ENCODE measurements at regions not wholly inside any gene's neighbourhood (a gene's known extent, or its start where the extent isn't known, plus 50 kb on each side); places are given as distances from the start of the nearest gene placed in this dataset.

DNA sequence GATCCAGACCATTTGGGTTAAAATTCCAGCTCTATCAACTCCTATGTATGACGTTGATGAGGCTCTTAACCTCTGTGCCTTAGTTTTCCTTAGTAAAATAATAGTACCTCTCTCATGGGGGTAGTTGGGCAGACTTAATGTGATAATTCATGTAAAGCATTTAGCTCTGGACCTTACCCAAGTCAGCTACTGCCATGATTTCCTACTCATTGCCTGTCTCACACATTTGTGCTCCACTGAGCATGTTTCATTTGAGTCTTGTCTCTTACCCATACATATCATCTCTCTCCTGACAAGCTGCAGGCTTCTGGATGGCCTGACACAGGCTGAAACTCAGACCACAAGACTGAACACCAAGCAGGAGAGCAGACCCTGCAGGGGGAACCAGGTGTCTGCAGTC lies 77.7 kb upstream of the ZBTB40 start:
- Mint-ChIP-seq H3K36me3 (ENCODE audit: low read depth) (no peaks in the 10 kb centered on the region), H3K27ac (no peak overlapping the region), H3K9me3 (no peaks in the 10 kb centered on the region), H3K4me1 (no peaks in the 10 kb centered on the region), H3K4me3 (no peak overlapping the region), H3K27me3 (peaks cover 9% of the 10 kb centered on the region)
- no peak for ATAC-seq
- no peak for DNase-seq

GRCh38 chr1:22375601-22376000 lies 76.0 kb upstream of the ZBTB40 start:
- no peak overlapping the region for H3K4me3 Mint-ChIP-seq
- no peak for DNase-seq
- ATAC-seq = no peak
- no peaks in the 10 kb centered on the region for H3K4me1 Mint-ChIP-seq
- no peaks in the 10 kb centered on the region for H3K9me3 Mint-ChIP-seq
- no peak overlapping the region for H3K27ac Mint-ChIP-seq
- H3K36me3 Mint-ChIP-seq (ENCODE audit: low read depth) = no peaks in the 10 kb centered on the region
- H3K27me3 Mint-ChIP-seq = peaks cover 2% of the 10 kb centered on the region

DNA sequence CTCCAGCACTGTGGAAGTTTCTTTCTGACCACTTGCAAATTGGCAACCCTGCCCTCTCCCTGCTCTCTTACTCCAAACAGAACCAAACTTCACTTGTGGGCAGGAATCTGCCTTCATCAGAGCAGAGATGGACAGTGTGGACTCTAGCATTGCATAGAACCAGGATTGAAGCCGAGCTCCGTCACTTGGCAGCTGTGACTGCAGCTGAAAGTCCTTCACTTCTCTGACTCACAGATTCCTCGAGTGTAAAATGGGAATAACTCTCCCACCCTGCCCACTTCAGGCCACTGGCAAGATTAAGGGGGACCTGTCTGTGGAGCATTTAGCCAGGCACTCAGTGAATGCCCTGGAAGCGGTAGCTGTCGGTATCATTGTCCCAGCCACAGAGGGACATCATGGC lies 75.7 kb upstream of the ZBTB40 start:
- no peaks in the 10 kb centered on the region for H3K9me3 Mint-ChIP-seq
- no peaks in the 10 kb centered on the region for H3K4me1 Mint-ChIP-seq
- no peak overlapping the region for H3K4me3 Mint-ChIP-seq
- ATAC-seq (no peak), DNase-seq (no peak)
- no peak overlapping the region for H3K27ac Mint-ChIP-seq
- H3K36me3 Mint-ChIP-seq (ENCODE audit: low read depth) = no peaks in the 10 kb centered on the region
- peaks cover 5% of the 10 kb centered on the region for H3K27me3 Mint-ChIP-seq

GRCh38 chr1:22376546-22376945 lies 75.1 kb upstream of the ZBTB40 start:
- H3K4me3 Mint-ChIP-seq = no peak overlapping the region
- H3K36me3 Mint-ChIP-seq (ENCODE audit: low read depth) = no peaks in the 10 kb centered on the region
- ATAC-seq (no peak), DNase-seq (no peak)
- no peaks in the 10 kb centered on the region for H3K9me3 Mint-ChIP-seq
- H3K27me3 Mint-ChIP-seq = peaks cover 6% of the 10 kb centered on the region
- no peaks in the 10 kb centered on the region for H3K4me1 Mint-ChIP-seq
- no peak overlapping the region for H3K27ac Mint-ChIP-seq

DNA sequence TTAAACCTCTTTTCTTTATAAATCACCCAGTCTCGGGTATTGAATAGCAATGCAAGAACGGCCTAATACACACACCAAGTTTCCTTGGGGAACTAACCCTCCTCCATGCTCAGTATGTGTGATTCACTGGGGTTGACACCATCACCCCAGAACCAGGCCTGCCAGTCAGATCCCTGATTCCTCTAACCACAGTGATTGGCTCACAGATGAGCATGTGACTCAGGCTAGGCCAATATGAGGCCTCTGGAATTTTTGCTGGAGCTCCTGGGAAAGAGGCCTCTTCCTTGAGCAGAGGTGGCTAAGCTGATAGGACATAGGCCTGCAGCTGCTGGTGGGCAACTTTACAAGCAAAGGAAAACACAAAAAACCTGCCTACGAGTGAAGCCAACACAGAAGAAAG lies 74.7 kb upstream of the ZBTB40 start:
- no peak for DNase-seq
- ATAC-seq = no peak
- peaks cover 7% of the 10 kb centered on the region for H3K27me3 Mint-ChIP-seq
- no peak overlapping the region for H3K27ac Mint-ChIP-seq
- no peaks in the 10 kb centered on the region for H3K9me3 Mint-ChIP-seq
- H3K4me3 Mint-ChIP-seq = no peak overlapping the region
- H3K4me1 Mint-ChIP-seq = no peaks in the 10 kb centered on the region
- no peaks in the 10 kb centered on the region for H3K36me3 Mint-ChIP-seq (ENCODE audit: low read depth)

DNA sequence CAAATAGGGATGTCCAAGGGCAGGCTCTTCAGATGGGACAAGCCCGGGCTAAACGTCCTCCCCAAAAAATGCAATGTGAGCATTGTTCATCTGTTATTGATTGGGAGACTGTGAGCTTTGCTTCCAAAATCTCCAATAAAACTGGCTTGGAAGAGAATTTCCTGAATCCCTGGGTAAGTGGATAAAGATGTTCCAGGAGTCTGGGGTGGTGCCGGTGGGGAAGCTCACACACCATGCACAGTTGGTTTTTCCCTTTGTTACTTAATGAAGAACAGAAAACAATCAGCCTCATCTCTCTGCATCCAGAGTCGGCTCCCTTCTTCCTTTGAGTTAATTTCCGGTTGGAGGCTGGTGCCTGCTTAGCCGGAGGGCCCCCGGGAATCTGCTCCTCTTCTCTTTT lies 72.1 kb upstream of the ZBTB40 start:
- Mint-ChIP-seq H3K4me1 (no peaks in the 10 kb centered on the region), H3K36me3 (ENCODE audit: low read depth) (no peaks in the 10 kb centered on the region), H3K27ac (no peak overlapping the region), H3K4me3 (no peak overlapping the region), H3K9me3 (no peaks in the 10 kb centered on the region), H3K27me3 (peaks cover 11% of the 10 kb centered on the region)
- DNase-seq (no peak), ATAC-seq (no peak)

DNA sequence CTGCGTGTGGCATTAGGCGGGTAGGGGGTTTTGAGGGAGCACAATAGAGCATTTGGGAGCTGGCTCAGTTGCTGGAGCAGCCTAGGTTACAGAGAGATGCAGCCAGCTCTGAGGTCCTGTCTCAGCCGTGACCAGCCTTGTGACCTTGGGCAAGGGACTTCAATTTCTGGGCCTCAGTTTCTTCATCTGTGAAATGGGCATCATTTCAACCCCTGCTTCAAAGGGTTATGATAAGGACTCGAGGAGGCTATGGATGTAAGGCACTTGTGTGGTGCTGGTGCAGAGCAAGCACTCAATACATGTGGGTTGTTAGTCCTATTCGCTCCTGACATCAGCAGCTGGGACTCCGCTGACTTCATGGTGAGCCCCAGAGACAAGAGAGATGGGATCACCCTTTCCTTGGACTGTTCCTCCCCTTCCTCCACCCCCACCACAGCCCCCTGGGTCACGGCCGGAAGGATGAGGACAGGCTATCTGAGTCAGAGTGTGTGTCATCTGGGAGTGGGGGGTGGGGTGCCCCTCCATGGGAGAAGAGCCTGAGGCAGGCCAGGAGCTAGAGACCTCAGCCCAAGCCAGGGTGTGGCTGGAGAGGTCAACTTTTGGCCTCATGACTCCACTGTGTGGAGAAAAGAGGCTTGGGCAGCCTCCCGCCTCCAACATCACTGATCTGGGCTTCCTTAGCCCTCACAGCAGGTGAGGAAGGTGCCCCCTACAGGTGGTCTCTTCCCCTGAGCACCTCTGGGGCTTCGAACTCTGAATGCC lies 71.4 kb upstream of the ZBTB40 start:
- ATAC-seq (no peak), DNase-seq (no peak)
- no peak overlapping the region for H3K4me3 Mint-ChIP-seq
- H3K9me3 Mint-ChIP-seq = no peaks in the 10 kb centered on the region
- no peaks in the 10 kb centered on the region for H3K36me3 Mint-ChIP-seq (ENCODE audit: low read depth)
- H3K4me1 Mint-ChIP-seq = no peaks in the 10 kb centered on the region
- peaks cover 11% of the 10 kb centered on the region for H3K27me3 Mint-ChIP-seq
- H3K27ac Mint-ChIP-seq = no peak overlapping the region

- Mint-ChIP-seq H3K36me3 (ENCODE audit: low read depth) (no peaks in the 10 kb centered on the region), H3K9me3 (no peaks in the 10 kb centered on the region), H3K4me3 (no peak overlapping the region), H3K4me1 (no peaks in the 10 kb centered on the region), H3K27ac (no peak overlapping the region), H3K27me3 (peaks cover 26% of the 10 kb centered on the region)
- no peak for DNase-seq
- no peak for ATAC-seq
Measured at GRCh38 chr1:22383526-22384294, 67.9 kb upstream of the ZBTB40 start.

DNA sequence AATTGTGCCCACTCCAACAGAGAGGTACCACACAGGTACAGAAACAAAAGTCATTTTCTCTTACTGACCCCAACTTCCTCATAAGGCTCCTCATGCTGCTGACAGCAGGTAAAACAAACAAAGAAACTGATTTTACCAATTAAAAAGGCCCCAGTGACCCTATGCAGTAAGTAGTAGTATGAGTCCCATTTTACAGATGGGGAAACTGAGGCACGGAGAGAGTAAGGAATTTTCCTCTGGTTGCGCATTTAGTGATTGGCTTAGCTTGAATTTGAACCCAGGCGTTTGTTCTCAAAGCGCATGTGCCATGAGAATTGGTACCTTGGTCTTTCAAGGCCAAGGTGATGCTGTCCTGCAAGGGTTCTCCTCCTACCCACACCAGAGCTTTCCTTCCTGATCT lies 66.1 kb upstream of the ZBTB40 start:
- no peaks in the 10 kb centered on the region for H3K36me3 Mint-ChIP-seq (ENCODE audit: low read depth)
- peaks cover 26% of the 10 kb centered on the region for H3K27me3 Mint-ChIP-seq
- DNase-seq (no peak), ATAC-seq (no peak)
- H3K27ac Mint-ChIP-seq = no peak overlapping the region
- no peak overlapping the region for H3K4me3 Mint-ChIP-seq
- H3K4me1 Mint-ChIP-seq = no peaks in the 10 kb centered on the region
- no peaks in the 10 kb centered on the region for H3K9me3 Mint-ChIP-seq

DNA sequence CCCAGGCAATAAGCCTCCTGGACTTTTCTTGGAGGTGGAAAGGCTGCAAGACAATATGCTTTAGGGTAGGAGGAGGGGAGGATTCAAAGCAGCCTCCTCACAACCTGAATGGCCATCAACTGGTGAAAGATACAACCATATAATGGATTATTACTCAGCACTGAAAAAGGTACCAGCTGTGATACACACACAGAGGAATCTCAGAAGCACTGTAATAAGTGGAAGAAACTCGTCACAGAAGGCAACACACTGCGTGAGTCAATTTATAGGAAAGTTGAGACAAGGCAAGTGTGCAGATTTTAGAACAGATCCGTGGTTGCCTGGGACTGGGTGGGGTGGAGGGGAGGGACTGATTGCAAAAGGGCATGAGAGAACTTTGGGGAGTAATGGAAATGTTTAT lies 64.9 kb upstream of the ZBTB40 start:
- ATAC-seq (no peak), DNase-seq (no peak)
- no peak overlapping the region for H3K4me3 Mint-ChIP-seq
- H3K4me1 Mint-ChIP-seq = no peaks in the 10 kb centered on the region
- H3K27ac Mint-ChIP-seq = no peak overlapping the region
- peaks cover 26% of the 10 kb centered on the region for H3K27me3 Mint-ChIP-seq
- no peaks in the 10 kb centered on the region for H3K36me3 Mint-ChIP-seq (ENCODE audit: low read depth)
- no peaks in the 10 kb centered on the region for H3K9me3 Mint-ChIP-seq

DNA sequence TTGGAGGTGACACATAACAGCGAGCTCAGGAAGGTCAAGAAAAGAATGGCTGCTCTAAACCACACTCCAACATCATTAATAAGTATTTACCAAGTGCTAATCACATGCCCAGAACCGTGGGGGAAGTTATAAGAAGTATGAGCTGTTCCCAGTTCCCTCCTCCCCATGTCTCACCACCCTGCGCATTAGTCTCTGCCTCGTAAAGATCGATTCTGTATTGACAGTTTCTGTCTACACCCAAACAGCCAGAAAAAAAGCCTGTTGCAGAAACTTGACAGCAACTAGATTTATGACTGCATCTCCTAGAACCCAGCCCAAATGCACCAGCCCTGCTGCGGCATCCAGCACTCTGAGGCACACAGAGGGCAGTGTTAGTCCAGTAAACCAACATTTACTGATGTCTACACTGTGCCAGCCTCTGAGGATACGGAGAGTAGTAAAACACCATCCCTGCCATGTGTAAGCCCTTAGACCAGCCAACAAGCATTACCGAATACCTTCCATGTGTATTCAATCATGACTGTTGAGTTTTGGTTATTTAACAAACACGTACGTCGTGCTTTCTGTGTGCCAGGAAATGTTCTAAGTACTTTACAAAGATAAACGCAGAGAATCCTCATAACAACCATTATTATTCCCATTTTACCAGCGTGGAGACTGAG lies 63.6 kb upstream of the ZBTB40 start:
- peaks cover 33% of the 10 kb centered on the region for H3K27me3 Mint-ChIP-seq
- no peak overlapping the region for H3K27ac Mint-ChIP-seq
- DNase-seq (no peak), ATAC-seq (no peak)
- H3K9me3 Mint-ChIP-seq = no peaks in the 10 kb centered on the region
- H3K4me1 Mint-ChIP-seq = no peaks in the 10 kb centered on the region
- H3K4me3 Mint-ChIP-seq = no peak overlapping the region
- H3K36me3 Mint-ChIP-seq (ENCODE audit: low read depth) = no peaks in the 10 kb centered on the region

DNA sequence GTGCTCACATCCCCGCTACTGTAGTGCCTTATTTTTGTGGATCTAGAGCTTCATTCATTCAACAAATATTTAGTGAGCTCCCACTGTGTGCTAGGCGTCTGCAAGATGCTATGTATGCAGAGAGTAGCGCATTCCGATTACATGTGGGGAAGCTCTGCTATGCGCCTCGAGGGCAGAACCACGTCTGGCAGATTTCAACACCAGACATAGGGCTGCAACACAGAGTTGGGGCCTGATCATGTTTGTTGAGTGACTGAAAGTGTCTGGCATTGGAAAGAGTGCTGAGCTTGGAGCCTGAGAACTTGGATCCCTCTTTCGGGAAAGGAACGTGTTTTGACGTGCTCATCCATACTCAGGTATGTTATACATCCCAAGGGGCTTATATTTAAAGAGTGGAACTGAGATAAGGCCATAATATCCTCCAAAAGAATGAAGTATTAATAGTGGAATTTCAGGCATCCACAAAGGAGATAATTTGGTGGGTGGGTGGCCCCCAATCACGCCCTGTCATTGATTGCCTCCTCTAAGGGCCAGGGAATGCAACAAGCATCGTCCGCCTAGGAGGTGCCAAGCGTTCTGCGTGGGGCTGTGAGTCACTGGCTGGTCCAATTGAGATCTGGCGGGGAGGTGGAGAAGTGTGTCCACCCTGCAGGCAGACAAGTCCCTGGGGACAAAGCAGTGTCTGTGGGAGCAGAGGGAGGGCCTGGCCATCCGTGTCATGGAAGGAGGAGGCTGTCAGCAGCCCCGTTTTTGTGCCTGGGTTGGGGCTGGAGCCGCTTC lies 62.8 kb upstream of the ZBTB40 start:
- Mint-ChIP-seq H3K27ac (no peak overlapping the region), H3K4me1 (no peaks in the 10 kb centered on the region)
- no peak for ATAC-seq

GRCh38 chr1:22393587-22393986 lies 58.1 kb upstream of the ZBTB40 start:
- no peak for ATAC-seq
- Mint-ChIP-seq H3K4me3 (no peak overlapping the region), H3K4me1 (peaks cover 6% of the 10 kb centered on the region), H3K27me3 (peaks cover 50% of the 10 kb centered on the region), H3K36me3 (ENCODE audit: low read depth) (no peaks in the 10 kb centered on the region), H3K27ac (no peak overlapping the region), H3K9me3 (no peaks in the 10 kb centered on the region)
- no peak for DNase-seq

More for the DNA sequence above, 62.8 kb upstream of the ZBTB40 start:
- no peak for DNase-seq
- no peaks in the 10 kb centered on the region for H3K9me3 Mint-ChIP-seq
- no peaks in the 10 kb centered on the region for H3K36me3 Mint-ChIP-seq (ENCODE audit: low read depth)
- no peak overlapping the region for H3K4me3 Mint-ChIP-seq
- peaks cover 34% of the 10 kb centered on the region for H3K27me3 Mint-ChIP-seq

- ATAC-seq = peak; percentile 20
Measured at GRCh38 chr1:22398656-22399420, 52.8 kb upstream of the ZBTB40 start.

More at GRCh38 chr1:22398656-22399420, 52.8 kb upstream of the ZBTB40 start:
- Mint-ChIP-seq H3K27ac (no peak overlapping the region), H3K36me3 (ENCODE audit: low read depth) (no peaks in the 10 kb centered on the region), H3K4me1 (peaks cover 16% of the 10 kb centered on the region), H3K27me3 (peaks cover 74% of the 10 kb centered on the region), H3K4me3 (no peak overlapping the region), H3K9me3 (no peaks in the 10 kb centered on the region)
- no peak for DNase-seq
